ENCODE measurements at regions not wholly inside any gene's neighbourhood (a gene's known extent, or its start where the extent isn't known, plus 50 kb on each side); places are given as distances from the start of the nearest gene placed in this dataset.

DNA sequence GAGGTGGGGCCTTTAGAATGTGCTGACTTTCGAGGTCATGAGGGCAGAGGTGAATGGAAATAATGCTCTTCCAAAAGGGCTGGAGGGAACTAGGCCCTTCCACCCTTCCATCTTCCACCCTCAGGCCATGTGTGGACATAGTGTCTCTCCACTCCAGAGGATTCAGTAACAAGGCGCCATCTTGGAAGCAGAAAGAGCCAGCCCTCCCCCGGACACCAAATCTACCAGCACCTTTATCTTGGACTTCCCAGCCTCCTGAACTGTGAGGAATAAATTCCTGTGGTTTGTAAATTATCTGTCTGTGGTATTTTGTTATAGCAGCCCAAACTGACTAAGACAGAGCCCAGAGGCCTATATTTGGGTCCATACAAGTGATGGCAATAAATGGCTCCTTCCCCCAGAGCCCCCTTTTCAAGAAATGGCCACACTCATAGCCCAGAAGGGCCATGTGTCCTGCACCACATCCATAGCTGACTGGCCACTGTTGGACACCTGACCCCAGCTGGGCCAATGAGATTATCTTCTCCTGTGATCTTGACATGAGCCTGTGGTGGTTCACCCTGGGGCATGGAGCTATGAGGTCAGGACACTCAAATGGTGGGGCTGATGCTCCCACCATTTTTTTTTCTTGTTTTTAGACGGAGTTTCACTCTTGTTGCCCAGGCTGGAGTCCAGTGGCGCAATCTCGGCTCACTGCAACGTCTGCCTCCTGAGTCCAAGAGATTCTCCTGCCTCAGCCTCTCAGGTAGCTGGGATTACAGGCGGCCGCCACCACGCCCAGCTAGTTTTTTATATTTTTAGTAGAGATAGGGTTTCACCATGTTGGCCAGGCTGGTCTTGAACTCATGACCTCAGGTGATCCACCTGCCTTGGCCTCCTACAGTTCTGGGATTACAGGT, 114.9 kb downstream of the RRAGC start (continued):
- TF ChIP-seq, protein P1, sequence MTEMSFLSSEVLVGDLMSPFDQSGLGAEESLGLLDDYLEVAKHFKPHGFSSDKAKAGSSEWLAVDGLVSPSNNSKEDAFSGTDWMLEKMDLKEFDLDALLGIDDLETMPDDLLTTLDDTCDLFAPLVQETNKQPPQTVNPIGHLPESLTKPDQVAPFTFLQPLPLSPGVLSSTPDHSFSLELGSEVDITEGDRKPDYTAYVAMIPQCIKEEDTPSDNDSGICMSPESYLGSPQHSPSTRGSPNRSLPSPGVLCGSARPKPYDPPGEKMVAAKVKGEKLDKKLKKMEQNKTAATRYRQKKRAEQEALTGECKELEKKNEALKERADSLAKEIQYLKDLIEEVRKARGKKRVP (CRISPR knock-in tag; IDR thresholded peaks at IDR 0.05) = no peak
- TF ChIP-seq ZNF766 (CRISPR knock-in tag; conservative IDR thresholded peaks at IDR 0.05) (no peak; the same call in 1 of the 2 replicates), ZNF583 (CRISPR knock-in tag; IDR thresholded peaks at IDR 0.05) (0 out of 2 replicates have a peak, but pooled peaks have one; percentile 35), TOE1 (IDR thresholded peaks at IDR 0.05; ENCODE audit: borderline replicate concordance) (peak; percentile 48; the same call in 1 of the 2 replicates), TOE1 (CRISPR knock-in tag; IDR thresholded peaks at IDR 0.05; ENCODE audit: borderline replicate concordance, low read depth) (no peak), MTA2 (IDR thresholded peaks at IDR 0.05; ENCODE audit: low read depth) (peak; percentile 73), ETV1 (tag; conservative IDR thresholded peaks at IDR 0.05; ENCODE audit: low read depth) (0 out of 2 replicates have a peak, but pooled peaks have one; percentile 27), ARNT (IDR thresholded peaks at IDR 0.05) (peak in 1 of 2 experiments; percentile 68; a peak in 1 of 4 replicates), ZBTB17 (CRISPR knock-in tag; IDR thresholded peaks at IDR 0.05) (no peak), ZC3H8 (IDR thresholded peaks at IDR 0.05) (no peak), ZNF384 (IDR thresholded peaks at IDR 0.05; ENCODE audit: low read depth, low read length) (no peak), ZNF41 (CRISPR knock-in tag; conservative IDR thresholded peaks at IDR 0.05) (no peak), CXXC5 (CRISPR knock-in tag; IDR thresholded peaks at IDR 0.05) (peak; percentile 48; the same call in 1 of the 2 replicates), ZNF143 (CRISPR knock-in tag; IDR thresholded peaks at IDR 0.05) (no peak), SMARCE1 (IDR thresholded peaks at IDR 0.05) (peak; percentile 91), HDAC3 (IDR thresholded peaks at IDR 0.05; ENCODE audit: borderline replicate concordance, partially characterized antibody) (peak; percentile 84)
- TF ChIP-seq, protein P2, sequence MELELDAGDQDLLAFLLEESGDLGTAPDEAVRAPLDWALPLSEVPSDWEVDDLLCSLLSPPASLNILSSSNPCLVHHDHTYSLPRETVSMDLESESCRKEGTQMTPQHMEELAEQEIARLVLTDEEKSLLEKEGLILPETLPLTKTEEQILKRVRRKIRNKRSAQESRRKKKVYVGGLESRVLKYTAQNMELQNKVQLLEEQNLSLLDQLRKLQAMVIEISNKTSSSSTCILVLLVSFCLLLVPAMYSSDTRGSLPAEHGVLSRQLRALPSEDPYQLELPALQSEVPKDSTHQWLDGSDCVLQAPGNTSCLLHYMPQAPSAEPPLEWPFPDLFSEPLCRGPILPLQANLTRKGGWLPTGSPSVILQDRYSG (tag; conservative IDR thresholded peaks at IDR 0.05; ENCODE audit: low read depth) = peak; percentile 20; the same call in 1 of the 2 replicates
- TF ChIP-seq, protein P3, sequence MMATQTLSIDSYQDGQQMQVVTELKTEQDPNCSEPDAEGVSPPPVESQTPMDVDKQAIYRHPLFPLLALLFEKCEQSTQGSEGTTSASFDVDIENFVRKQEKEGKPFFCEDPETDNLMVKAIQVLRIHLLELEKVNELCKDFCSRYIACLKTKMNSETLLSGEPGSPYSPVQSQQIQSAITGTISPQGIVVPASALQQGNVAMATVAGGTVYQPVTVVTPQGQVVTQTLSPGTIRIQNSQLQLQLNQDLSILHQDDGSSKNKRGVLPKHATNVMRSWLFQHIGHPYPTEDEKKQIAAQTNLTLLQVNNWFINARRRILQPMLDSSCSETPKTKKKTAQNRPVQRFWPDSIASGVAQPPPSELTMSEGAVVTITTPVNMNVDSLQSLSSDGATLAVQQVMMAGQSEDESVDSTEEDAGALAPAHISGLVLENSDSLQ (IDR thresholded peaks at IDR 0.05) = peak; percentile 8; the same call in 1 of the 2 replicates
- TF ChIP-seq, protein P4, sequence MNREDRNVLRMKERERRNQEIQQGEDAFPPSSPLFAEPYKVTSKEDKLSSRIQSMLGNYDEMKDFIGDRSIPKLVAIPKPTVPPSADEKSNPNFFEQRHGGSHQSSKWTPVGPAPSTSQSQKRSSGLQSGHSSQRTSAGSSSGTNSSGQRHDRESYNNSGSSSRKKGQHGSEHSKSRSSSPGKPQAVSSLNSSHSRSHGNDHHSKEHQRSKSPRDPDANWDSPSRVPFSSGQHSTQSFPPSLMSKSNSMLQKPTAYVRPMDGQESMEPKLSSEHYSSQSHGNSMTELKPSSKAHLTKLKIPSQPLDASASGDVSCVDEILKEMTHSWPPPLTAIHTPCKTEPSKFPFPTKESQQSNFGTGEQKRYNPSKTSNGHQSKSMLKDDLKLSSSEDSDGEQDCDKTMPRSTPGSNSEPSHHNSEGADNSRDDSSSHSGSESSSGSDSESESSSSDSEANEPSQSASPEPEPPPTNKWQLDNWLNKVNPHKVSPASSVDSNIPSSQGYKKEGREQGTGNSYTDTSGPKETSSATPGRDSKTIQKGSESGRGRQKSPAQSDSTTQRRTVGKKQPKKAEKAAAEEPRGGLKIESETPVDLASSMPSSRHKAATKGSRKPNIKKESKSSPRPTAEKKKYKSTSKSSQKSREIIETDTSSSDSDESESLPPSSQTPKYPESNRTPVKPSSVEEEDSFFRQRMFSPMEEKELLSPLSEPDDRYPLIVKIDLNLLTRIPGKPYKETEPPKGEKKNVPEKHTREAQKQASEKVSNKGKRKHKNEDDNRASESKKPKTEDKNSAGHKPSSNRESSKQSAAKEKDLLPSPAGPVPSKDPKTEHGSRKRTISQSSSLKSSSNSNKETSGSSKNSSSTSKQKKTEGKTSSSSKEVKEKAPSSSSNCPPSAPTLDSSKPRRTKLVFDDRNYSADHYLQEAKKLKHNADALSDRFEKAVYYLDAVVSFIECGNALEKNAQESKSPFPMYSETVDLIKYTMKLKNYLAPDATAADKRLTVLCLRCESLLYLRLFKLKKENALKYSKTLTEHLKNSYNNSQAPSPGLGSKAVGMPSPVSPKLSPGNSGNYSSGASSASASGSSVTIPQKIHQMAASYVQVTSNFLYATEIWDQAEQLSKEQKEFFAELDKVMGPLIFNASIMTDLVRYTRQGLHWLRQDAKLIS (CRISPR knock-in tag; IDR thresholded peaks at IDR 0.05) = no peak
- TF ChIP-seq, protein P5, sequence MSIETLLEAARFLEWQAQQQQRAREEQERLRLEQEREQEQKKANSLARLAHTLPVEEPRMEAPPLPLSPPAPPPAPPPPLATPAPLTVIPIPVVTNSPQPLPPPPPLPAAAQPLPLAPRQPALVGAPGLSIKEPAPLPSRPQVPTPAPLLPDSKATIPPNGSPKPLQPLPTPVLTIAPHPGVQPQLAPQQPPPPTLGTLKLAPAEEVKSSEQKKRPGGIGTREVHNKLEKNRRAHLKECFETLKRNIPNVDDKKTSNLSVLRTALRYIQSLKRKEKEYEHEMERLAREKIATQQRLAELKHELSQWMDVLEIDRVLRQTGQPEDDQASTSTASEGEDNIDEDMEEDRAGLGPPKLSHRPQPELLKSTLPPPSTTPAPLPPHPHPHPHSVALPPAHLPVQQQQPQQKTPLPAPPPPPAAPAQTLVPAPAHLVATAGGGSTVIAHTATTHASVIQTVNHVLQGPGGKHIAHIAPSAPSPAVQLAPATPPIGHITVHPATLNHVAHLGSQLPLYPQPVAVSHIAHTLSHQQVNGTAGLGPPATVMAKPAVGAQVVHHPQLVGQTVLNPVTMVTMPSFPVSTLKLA (conservative IDR thresholded peaks at IDR 0.05) = peak in 1 of 2 experiments; percentile 46; a peak in 1 of 4 replicates

Measured in K562 (cell line).